Activated CD8-positive, alpha-beta memory T cell treated with anti-CD3 and anti-CD28 coated beads, Interleukin-2, amount 50 U/mL, for 4 hours (primary cell): ENCODE measurements at regions not wholly inside any gene's neighbourhood (a gene's known extent, or its start where the extent isn't known, plus 50 kb on each side); places are given as distances from the start of the nearest gene placed in this dataset.
A peak's percentile ranks its signal among the peaks of the same experiment; 100 is the strongest.

Source experiments
- DNase-seq: peaks from one replicate; pipeline ENCODE4 v3.0.0-alpha.2; 2020

- no peak for DNase-seq
Measured at GRCh38 chr14:38900887-38901286, 202.1 kb downstream of the SEC23A start.

- no peak for DNase-seq
Measured at GRCh38 chr14:38887696-38888095, 215.3 kb downstream of the SEC23A start.

- no peak for DNase-seq
Measured at GRCh38 chr14:38884109-38884508, 218.9 kb downstream of the SEC23A start.

- DNase-seq: no peak
Measured at GRCh38 chr14:38883127-38883526, 219.9 kb downstream of the SEC23A start.

- no peak for DNase-seq
Measured at GRCh38 chr14:38882533-38882932, 220.5 kb downstream of the SEC23A start.

- no peak for DNase-seq
Measured at GRCh38 chr14:38880643-38881524, 222.2 kb downstream of the SEC23A start.

GRCh38 chr14:38877744-38878388 is 225.2 kb downstream of the SEC23A start:
- no peak for DNase-seq

GRCh38 chr14:38874721-38875120 is 228.3 kb downstream of the SEC23A start:
- no peak for DNase-seq

GRCh38 chr14:38873941-38874612 is 229.0 kb downstream of the SEC23A start:
- no peak for DNase-seq

GRCh38 chr14:38870296-38870836 is 232.7 kb downstream of the SEC23A start:
- no peak for DNase-seq

GRCh38 chr14:38868399-38869290 is 234.4 kb downstream of the SEC23A start:
- no peak for DNase-seq

- peak; percentile 37 for DNase-seq
Measured at GRCh38 chr14:38867561-38868150, 235.4 kb downstream of the SEC23A start.

GRCh38 chr14:38866461-38866860 is 236.6 kb downstream of the SEC23A start:
- no peak for DNase-seq

- no peak for DNase-seq
Measured at GRCh38 chr14:38862366-38862765, 240.7 kb downstream of the SEC23A start.

GRCh38 chr14:38860530-38860929 is 242.5 kb downstream of the SEC23A start:
- DNase-seq: no peak

- no peak for DNase-seq
Measured at GRCh38 chr14:38856798-38857197, 246.2 kb downstream of the SEC23A start.

GRCh38 chr14:38855513-38855912 is 247.5 kb downstream of the SEC23A start:
- DNase-seq: no peak

- no peak for DNase-seq
Measured at GRCh38 chr14:38851111-38851510, 251.9 kb downstream of the SEC23A start.

- DNase-seq: no peak
Measured at GRCh38 chr14:38850664-38851063, 252.4 kb downstream of the SEC23A start.

- DNase-seq: no peak
Measured at GRCh38 chr14:38848243-38848935, 254.6 kb downstream of the SEC23A start.

GRCh38 chr14:38847161-38847560 is 255.9 kb downstream of the SEC23A start:
- DNase-seq: no peak
